MM.1S (cell line): ENCODE measurements at regions not wholly inside any gene's neighbourhood (a gene's known extent, or its start where the extent isn't known, plus 50 kb on each side); places are given as distances from the start of the nearest gene placed in this dataset.
A peak's percentile ranks its signal among the peaks of the same experiment; 100 is the strongest.

Source experiments
- DNase-seq: peaks from one replicate; pipeline ENCODE4 v3.0.0-alpha.2; 2015
- H2AFZ ChIP-seq: fragments of 300-600 bp; sonication (generic); 2 replicates; pipeline ENCODE4 v1.6.0; 2016; ENCODE audit warnings: antibody characterized with exemption, low read length
- H3F3A ChIP-seq: fragments of 300-600 bp; sonication (generic); 2 replicates; pipeline ENCODE4 v1.6.1; 2016; ENCODE audit warnings: mild to moderate bottlenecking, antibody characterized with exemption, low read length, moderate library complexity, mixed read lengths; ENCODE audit not compliant: insufficient read depth
- H3K27ac ChIP-seq: fragments of 300-600 bp; sonication (generic); 2 replicates; pipeline ENCODE4 v1.5.1; 2016; ENCODE audit warnings: mild to moderate bottlenecking, low read length
- H3K27me3 ChIP-seq: fragments of 300-600 bp; sonication (generic); replicated peaks from 2 replicates; pipeline ENCODE4 v1.6.0; 2016; ENCODE audit warnings: low read length; ENCODE audit not compliant: insufficient read depth
- H3K36me3 ChIP-seq: fragments of 300-600 bp; sonication (generic); replicated peaks from 2 replicates; pipeline ENCODE4 v1.6.1; 2016; ENCODE audit warnings: mild to moderate bottlenecking, low read length, mixed read lengths; ENCODE audit not compliant: insufficient read depth
- H3K4me1 ChIP-seq: fragments of 300-600 bp; sonication (generic); 2 replicates; pipeline ENCODE4 v1.6.1; 2016; ENCODE audit warnings: low read length, mixed read lengths
- H3K4me2 ChIP-seq: fragments of 300-600 bp; sonication (generic); 2 replicates; pipeline ENCODE4 v1.6.0; 2016; ENCODE audit warnings: low read depth, low read length
- H3K4me3 ChIP-seq: fragments of 300-600 bp; sonication (generic); 2 replicates; pipeline ENCODE4 v1.5.1; 2016; ENCODE audit warnings: low read length, mixed read lengths
- H3K79me2 ChIP-seq: fragments of 300-600 bp; sonication (generic); 2 replicates; pipeline ENCODE4 v1.6.1; 2016; ENCODE audit warnings: mixed run types, low read length, mixed read lengths
- H3K9ac ChIP-seq: fragments of 300-600 bp; sonication (generic); 2 replicates; pipeline ENCODE4 v1.6.1; 2016; ENCODE audit warnings: low read length, mixed read lengths
- H3K9me2 ChIP-seq: fragments of 300-600 bp; sonication (generic); replicated peaks from 2 replicates; pipeline ENCODE4 v1.6.1; 2016; ENCODE audit warnings: mild to moderate bottlenecking, low read length, mixed read lengths; ENCODE audit not compliant: insufficient read depth
- H3K9me3 ChIP-seq: fragments of 300-600 bp; sonication (generic); replicated peaks from 2 replicates; pipeline ENCODE4 v1.6.1; 2016; ENCODE audit warnings: mild to moderate bottlenecking, low read length, mixed read lengths; ENCODE audit not compliant: insufficient read depth
- H4K20me1 ChIP-seq: fragments of 300-600 bp; sonication (generic); 2 replicates; pipeline ENCODE4 v1.6.1; 2016; ENCODE audit warnings: mild to moderate bottlenecking, low read length, moderate library complexity, mixed read lengths; ENCODE audit not compliant: insufficient read depth
- CTCF ChIP-seq: fragments of 300-600 bp; sonication (generic); IDR thresholded peaks from 2 replicates; pipeline ENCODE4 v1.5.1; 2016; ENCODE audit warnings: antibody characterized with exemption, low read length, mixed read lengths
- EZH2 ChIP-seq: fragments of 300-600 bp; sonication (generic); optimal IDR thresholded peaks from 2 replicates; pipeline ENCODE3; 2017; ENCODE audit warnings: low read depth, mild to moderate bottlenecking, antibody characterized with exemption, low read length, mixed read lengths
- EZH2phosphoT487 ChIP-seq: fragments of 300-600 bp; sonication (generic); IDR thresholded peaks from 2 replicates; pipeline ENCODE4 v1.6.1; 2018; ENCODE audit warnings: antibody characterized with exemption, low read length

- DNase-seq: no peak
- Histone ChIP-seq H3K9me2 (no peaks in the 10 kb centered on the region), H3K36me3 (no peaks in the 10 kb centered on the region), H3K9ac (no peak overlapping the region), H2AFZ (no peak overlapping the region), H3K4me2 (no peak overlapping the region), H3K9me3 (no peaks in the 10 kb centered on the region), H3K79me2 (no peaks in the 10 kb centered on the region), H3F3A (peaks cover 5% of the 10 kb centered on the region), H3K4me1 (peaks cover 16% of the 10 kb centered on the region; the same call in 1 of the 2 replicates), H3K27me3 (peaks cover 21% of the 10 kb centered on the region), H3K27ac (no peak overlapping the region), H3K4me3 (no peak overlapping the region), H4K20me1 (no peaks in the 10 kb centered on the region)
- TF ChIP-seq EZH2phosphoT487: no peak
Observed at GRCh38 chr13:73225990-73226389, 167.2 kb downstream of the KLF5 start.

GRCh38 chr13:73224703-73225102 lies 165.9 kb downstream of the KLF5 start:
- H3F3A ChIP-seq: peaks cover 5% of the 10 kb centered on the region
- no peaks in the 10 kb centered on the region for H3K79me2 ChIP-seq
- no peak for TF ChIP-seq EZH2
- TF ChIP-seq EZH2phosphoT487: no peak
- TF ChIP-seq CTCF: no peak
- H3K27me3 ChIP-seq: peaks cover 21% of the 10 kb centered on the region
- no peaks in the 10 kb centered on the region for H4K20me1 ChIP-seq
- no peaks in the 10 kb centered on the region for H3K9me3 ChIP-seq
- H3K4me3 ChIP-seq: no peak overlapping the region
- H3K9ac ChIP-seq: no peak overlapping the region
- DNase-seq: no peak
- H3K27ac ChIP-seq: no peak overlapping the region
- no peak overlapping the region for H3K4me2 ChIP-seq
- peaks cover 16% of the 10 kb centered on the region; the same call in 1 of the 2 replicates for H3K4me1 ChIP-seq
- H3K9me2 ChIP-seq: no peaks in the 10 kb centered on the region
- H3K36me3 ChIP-seq: no peaks in the 10 kb centered on the region
- no peak overlapping the region for H2AFZ ChIP-seq

GRCh38 chr13:73223372-73223781 lies 164.6 kb downstream of the KLF5 start:
- peaks cover 21% of the 10 kb centered on the region for H3K27me3 ChIP-seq
- no peak overlapping the region for H3K27ac ChIP-seq
- H3K79me2 ChIP-seq: no peaks in the 10 kb centered on the region
- no peak overlapping the region for H3K9ac ChIP-seq
- H3K4me1 ChIP-seq: peaks cover 12% of the 10 kb centered on the region; the same call in 1 of the 2 replicates
- no peaks in the 10 kb centered on the region for H4K20me1 ChIP-seq
- H3K36me3 ChIP-seq: no peaks in the 10 kb centered on the region
- H2AFZ ChIP-seq: no peak overlapping the region
- no peaks in the 10 kb centered on the region for H3K9me2 ChIP-seq
- no peak overlapping the region for H3K4me3 ChIP-seq
- no peaks in the 10 kb centered on the region for H3K9me3 ChIP-seq
- peaks cover 5% of the 10 kb centered on the region for H3F3A ChIP-seq
- DNase-seq: peak; percentile 94
- TF ChIP-seq EZH2phosphoT487: no peak
- TF ChIP-seq CTCF: no peak
- no peak for TF ChIP-seq EZH2
- H3K4me2 ChIP-seq: peak overlapping the region; percentile 34; the same call in 1 of the 2 replicates

DNA sequence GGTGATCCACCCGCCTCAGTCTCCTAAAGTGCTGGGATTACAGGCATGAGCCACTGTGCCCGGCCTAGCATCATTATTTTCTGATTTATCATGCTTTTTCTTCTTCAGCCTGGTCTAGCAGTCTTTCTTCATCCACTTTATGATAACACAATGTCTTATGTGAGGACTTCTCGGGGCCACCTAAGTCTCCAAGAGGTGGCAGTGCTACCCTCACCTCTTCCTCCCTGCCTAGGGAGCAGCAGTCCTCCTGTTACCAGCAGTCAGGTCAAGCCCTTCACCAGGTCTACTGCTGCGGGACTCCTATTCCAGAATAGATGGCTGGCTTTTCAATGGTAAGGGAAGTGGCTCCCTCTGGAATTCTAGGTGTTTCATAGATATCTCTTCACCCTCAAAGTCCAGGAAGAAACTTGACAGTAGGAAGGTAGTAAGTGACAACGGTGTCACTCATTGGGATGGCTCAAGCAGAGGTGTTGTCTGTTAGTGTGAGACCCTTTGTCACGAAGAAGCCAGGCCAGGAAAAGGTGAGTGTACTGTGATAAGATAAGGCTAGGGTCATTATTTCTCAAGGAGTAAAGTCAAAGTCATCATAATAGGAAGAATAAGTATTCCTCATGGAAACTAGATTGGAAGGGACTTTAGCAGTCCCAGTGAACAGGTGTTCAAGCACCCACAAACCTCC lies 164.0 kb downstream of the KLF5 start:
- no peak overlapping the region for H3K4me3 ChIP-seq
- H3K9me2 ChIP-seq: no peaks in the 10 kb centered on the region
- H3F3A ChIP-seq: peaks cover 5% of the 10 kb centered on the region
- no peak overlapping the region for H2AFZ ChIP-seq
- no peaks in the 10 kb centered on the region for H3K79me2 ChIP-seq
- H3K27me3 ChIP-seq: peaks cover 21% of the 10 kb centered on the region
- no peaks in the 10 kb centered on the region for H4K20me1 ChIP-seq
- no peaks in the 10 kb centered on the region for H3K9me3 ChIP-seq
- H3K36me3 ChIP-seq: no peaks in the 10 kb centered on the region
- H3K9ac ChIP-seq: no peak overlapping the region
- DNase-seq: no peak
- H3K4me1 ChIP-seq: peaks cover 12% of the 10 kb centered on the region; the same call in 1 of the 2 replicates
- TF ChIP-seq EZH2: no peak
- no peak for TF ChIP-seq EZH2phosphoT487
- TF ChIP-seq CTCF: no peak
- peak overlapping the region; percentile 34; the same call in 1 of the 2 replicates for H3K4me2 ChIP-seq
- no peak overlapping the region for H3K27ac ChIP-seq
